Peyer's patch (tissue), 4 donors: ENCODE measurements at regions not wholly inside any gene's neighbourhood (a gene's known extent, or its start where the extent isn't known, plus 50 kb on each side); places are given as distances from the start of the nearest gene placed in this dataset.

Source experiments
- DNase-seq, 3 donors: peaks; one replicate each; pipeline ENCODE4 v3.0.0-alpha.2; 2017 to 2019
- H3K27ac ChIP-seq, 4 donors: fragments of 200-600 bp; sonication (generic); one replicate each; pipeline ENCODE4 v1.5.1; 2016 to 2019
- H3K27me3 ChIP-seq, 2 donors: fragments of 200-600 bp; sonication (generic); one replicate each; pipeline ENCODE4 v1.5.1; 2019
- H3K36me3 ChIP-seq, 3 donors: fragments of 200-600 bp; sonication (generic); one replicate each; pipeline ENCODE4 v1.5.1; 2016 to 2019
- H3K4me1 ChIP-seq, 4 donors: fragments of 200-600 bp; sonication (generic); one replicate each; pipeline ENCODE4 v1.5.1; 2016 to 2019
- H3K4me3 ChIP-seq, 4 donors: fragments of 200-600 bp; sonication (generic); 1 replicate in 3 of 4; 2 replicates in 1 of 4; pipeline ENCODE4 v1.5.1; 2016 to 2019; ENCODE audit warnings: mild to moderate bottlenecking in 1 of 4
- H3K9me3 ChIP-seq, 4 donors: fragments of 200-600 bp; sonication (generic); one replicate each; pipeline ENCODE4 v1.5.1; 2016 to 2019; ENCODE audit warnings: mild to moderate bottlenecking in 1 of 4
- CTCF ChIP-seq, 6 experiments: fragments of 450-650 bp in 4 of 6; fragments of 200-600 bp in 2 of 6; sonication (generic) in 1 of 6; IDR thresholded peaks; one replicate each; pipeline ENCODE4 v1.5.1; 2017 to 2019; ENCODE audit warnings: antibody characterized with exemption in 6 of 6, mild to moderate bottlenecking in 3 of 6, moderate library complexity in 1 of 6
- POLR2A ChIP-seq, 2 donors: fragments of 450-650 bp; IDR thresholded peaks; one replicate each; pipeline ENCODE4 v1.5.1; 2017; ENCODE audit warnings: antibody characterized with exemption in 2 of 2, mild to moderate bottlenecking in 2 of 2, moderate library complexity in 2 of 2

GRCh38 chr6:115796829-115797228 is 263.9 kb downstream of the FRK start:
- Histone ChIP-seq H3K27ac (no peak overlapping the region), H3K4me1 (no peaks in the 10 kb centered on the region), H3K27me3 (no peaks in the 10 kb centered on the region), H3K36me3 (no peaks in the 10 kb centered on the region), H3K4me3 (no peak overlapping the region), H3K9me3 (no peaks in the 10 kb centered on the region)
- no peak for DNase-seq
- TF ChIP-seq POLR2A (IDR thresholded peaks at IDR 0.05) (no peak), CTCF (IDR thresholded peaks at IDR 0.05) (no peak)

GRCh38 chr6:115796061-115796460 is 264.6 kb downstream of the FRK start:
- Histone ChIP-seq H3K4me1 (no peaks in the 10 kb centered on the region), H3K27me3 (no peaks in the 10 kb centered on the region), H3K36me3 (no peaks in the 10 kb centered on the region), H3K27ac (no peak overlapping the region), H3K4me3 (no peak overlapping the region), H3K9me3 (no peaks in the 10 kb centered on the region)
- no peak for DNase-seq
- TF ChIP-seq POLR2A (IDR thresholded peaks at IDR 0.05) (no peak), CTCF (IDR thresholded peaks at IDR 0.05) (no peak)

GRCh38 chr6:115783402-115784061 is 277.2 kb downstream of the FRK start:
- H3K36me3 ChIP-seq: no peaks in the 10 kb centered on the region
- TF ChIP-seq CTCF (IDR thresholded peaks at IDR 0.05) (no peak), POLR2A (IDR thresholded peaks at IDR 0.05) (no peak)
- DNase-seq: no peak
- no peaks in the 10 kb centered on the region for H3K27me3 ChIP-seq
- no peaks in the 10 kb centered on the region for H3K9me3 ChIP-seq
- no peak overlapping the region for H3K4me3 ChIP-seq
- no peak overlapping the region for H3K27ac ChIP-seq
- no peaks in the 10 kb centered on the region for H3K4me1 ChIP-seq

GRCh38 chr6:115782612-115783011 is 278.1 kb downstream of the FRK start:
- H3K4me1 ChIP-seq: no peaks in the 10 kb centered on the region
- no peaks in the 10 kb centered on the region for H3K9me3 ChIP-seq
- no peak for DNase-seq
- TF ChIP-seq CTCF (IDR thresholded peaks at IDR 0.05) (no peak), POLR2A (IDR thresholded peaks at IDR 0.05) (no peak)
- no peak overlapping the region for H3K4me3 ChIP-seq
- H3K36me3 ChIP-seq: no peaks in the 10 kb centered on the region
- H3K27ac ChIP-seq: no peak overlapping the region
- no peaks in the 10 kb centered on the region for H3K27me3 ChIP-seq

GRCh38 chr6:115773741-115774140 is 286.9 kb downstream of the FRK start:
- Histone ChIP-seq H3K27ac (no peak overlapping the region), H3K36me3 (no peaks in the 10 kb centered on the region), H3K9me3 (no peaks in the 10 kb centered on the region), H3K4me1 (no peaks in the 10 kb centered on the region), H3K4me3 (no peak overlapping the region), H3K27me3 (no peaks in the 10 kb centered on the region)
- no peak for TF ChIP-seq CTCF (IDR thresholded peaks at IDR 0.05)
- no peak for TF ChIP-seq POLR2A (IDR thresholded peaks at IDR 0.05)
- no peak for DNase-seq

- Histone ChIP-seq H3K27me3 (no peaks in the 10 kb centered on the region), H3K9me3 (no peaks in the 10 kb centered on the region), H3K4me3 (no peak overlapping the region), H3K27ac (no peak overlapping the region), H3K4me1 (no peaks in the 10 kb centered on the region), H3K36me3 (no peaks in the 10 kb centered on the region)
- no peak for TF ChIP-seq CTCF (IDR thresholded peaks at IDR 0.05)
- no peak for TF ChIP-seq POLR2A (IDR thresholded peaks at IDR 0.05)
- no peak for DNase-seq
Measured at GRCh38 chr6:115770851-115771250, 289.8 kb downstream of the FRK start.
